GM23338 (cell line): ENCODE measurements at regions not wholly inside any gene's neighbourhood (a gene's known extent, or its start where the extent isn't known, plus 50 kb on each side); places are given as distances from the start of the nearest gene placed in this dataset.

Source experiments
- CREB1 ChIP-seq: fragments of 250-450 bp; sonication (Bioruptor Pico); IDR thresholded peaks from 2 replicates; pipeline ENCODE4 v1.5.0; 2020; ENCODE audit warnings: low read depth, mild to moderate bottlenecking, moderate library complexity
- CTCF ChIP-seq, 2 experiments: fragments of 200-600 bp in 1 of 2; sonication (generic) in 1 of 2; conservative IDR thresholded peaks; 2 replicates each; pipeline versions ENCODE4 v1.5.1 to v1.6.1; 2016 to 2017; ENCODE audit warnings: antibody characterized with exemption in 2 of 2, low read depth in 2 of 2, mild to moderate bottlenecking in 2 of 2, moderate library complexity in 1 of 2
- EZH2 ChIP-seq: fragments of 200-600 bp; sonication (generic); IDR thresholded peaks from one replicate; pipeline ENCODE4 v1.8.0; 2017; ENCODE audit warnings: antibody characterized with exemption, mild to moderate bottlenecking, low read depth; ENCODE audit not compliant: unreplicated experiment
- EZH2phosphoT487 ChIP-seq: fragments of 200-600 bp; sonication (generic); IDR thresholded peaks from one replicate; pipeline ENCODE4 v1.8.1; 2018; ENCODE audit warnings: antibody characterized with exemption; ENCODE audit not compliant: unreplicated experiment
- JUNB ChIP-seq: IDR thresholded peaks from one replicate; pipeline ENCODE4 v1.6.1; 2016; ENCODE audit warnings: antibody characterized with exemption; ENCODE audit not compliant: unreplicated experiment
- POLR2AphosphoS5 ChIP-seq: IDR thresholded peaks from 2 replicates; pipeline ENCODE4 v1.6.1; 2016; ENCODE audit warnings: antibody characterized with exemption, low read depth
- REST ChIP-seq: IDR thresholded peaks from one replicate; pipeline ENCODE4 v1.6.1; 2018; ENCODE audit warnings: antibody characterized with exemption; ENCODE audit not compliant: unreplicated experiment
- ZNF331 ChIP-seq: fragments of 250-450 bp; sonication (Bioruptor Pico); IDR thresholded peaks from 2 replicates; pipeline ENCODE4 v1.5.0; 2020; ENCODE audit warnings: low read depth, mild to moderate bottlenecking, moderate library complexity

DNA sequence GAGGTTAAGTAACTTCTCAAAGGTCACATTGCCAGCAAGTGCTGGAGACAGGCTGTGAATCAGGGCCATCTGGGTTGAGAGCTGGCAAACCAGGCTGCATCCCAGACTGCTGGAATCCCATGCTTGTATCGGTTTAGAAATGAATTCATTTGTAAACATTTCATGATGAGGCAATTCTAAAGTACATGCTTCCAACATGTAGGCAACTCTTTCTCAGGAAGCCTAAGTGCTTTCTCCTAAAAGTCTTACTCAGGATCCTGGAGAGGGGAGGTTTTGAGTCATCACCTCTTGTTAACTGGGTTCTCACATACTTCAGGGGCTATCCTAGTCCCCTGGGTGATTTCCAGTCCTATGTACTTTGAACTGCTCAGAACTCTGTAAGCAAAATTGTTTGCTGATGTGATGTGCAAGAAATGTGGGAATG is 416.5 kb downstream of the MEIS1 start:
- TF ChIP-seq CTCF (conservative IDR thresholded peaks at IDR 0.05; ENCODE audit: low read depth in 2 of 2) (no peak), POLR2AphosphoS5 (no peak), EZH2 (no peak), EZH2phosphoT487 (no peak), JUNB (no peak), REST (no peak), CREB1 (CRISPR knock-in tag) (no peak), ZNF331 (CRISPR knock-in tag) (no peak)
